AG09309 (cell line): ENCODE measurements at regions not wholly inside any gene's neighbourhood (a gene's known extent, or its start where the extent isn't known, plus 50 kb on each side); places are given as distances from the start of the nearest gene placed in this dataset.

Source experiments
- DNase-seq: peaks from one replicate; pipeline ENCODE4 v3.0.0-alpha.2; 2010; ENCODE audit warnings: low read depth
- H3K4me3 ChIP-seq: 2 replicates; pipeline ENCODE4 v1.5.1; 2011; ENCODE audit warnings: mild to moderate bottlenecking, low read depth, low read length, moderate library complexity; ENCODE audit not compliant: control insufficient read depth
- CTCF ChIP-seq: IDR thresholded peaks from 2 replicates; pipeline ENCODE4 v1.5.1; 2011; ENCODE audit warnings: mild to moderate bottlenecking, low read depth, low read length, inconsistent platforms; ENCODE audit not compliant: insufficient read depth, control insufficient read depth; ENCODE audit errors: missing control alignments

- no peak for TF ChIP-seq CTCF
- no peak for DNase-seq
- no peak overlapping the region for H3K4me3 ChIP-seq
Measured at GRCh38 chr3:5448816-5449215, 261.3 kb downstream of the EDEM1 start.

GRCh38 chr3:5456199-5456598, 268.7 kb downstream of the EDEM1 start:
- no peak for DNase-seq
- no peak overlapping the region for H3K4me3 ChIP-seq

GRCh38 chr3:5458526-5458925, 271.0 kb downstream of the EDEM1 start:
- H3K4me3 ChIP-seq, result no peak overlapping the region
- no peak for DNase-seq
- TF ChIP-seq CTCF, result no peak

More at GRCh38 chr3:5456199-5456598, 268.7 kb downstream of the EDEM1 start:
- TF ChIP-seq CTCF, result no peak

- H3K4me3 ChIP-seq, result no peak overlapping the region
- no peak for DNase-seq
- no peak for TF ChIP-seq CTCF
Measured at GRCh38 chr3:5462086-5462485, 274.6 kb downstream of the EDEM1 start.

GRCh38 chr3:5463991-5464390, 276.5 kb downstream of the EDEM1 start:
- no peak overlapping the region for H3K4me3 ChIP-seq
- TF ChIP-seq CTCF, result no peak
- DNase-seq, result no peak

GRCh38 chr3:5464649-5465048, 277.1 kb downstream of the EDEM1 start:
- no peak overlapping the region for H3K4me3 ChIP-seq
- no peak for TF ChIP-seq CTCF
- no peak for DNase-seq

GRCh38 chr3:5465183-5465582, 277.7 kb downstream of the EDEM1 start:
- no peak for DNase-seq
- TF ChIP-seq CTCF, result no peak

More at GRCh38 chr3:5465183-5465582, 277.7 kb downstream of the EDEM1 start:
- H3K4me3 ChIP-seq, result no peak overlapping the region
